ENCODE measurements at regions not wholly inside any gene's neighbourhood (a gene's known extent, or its start where the extent isn't known, plus 50 kb on each side); places are given as distances from the start of the nearest gene placed in this dataset.
A peak's percentile ranks its signal among the peaks of the same experiment; 100 is the strongest.

DNA sequence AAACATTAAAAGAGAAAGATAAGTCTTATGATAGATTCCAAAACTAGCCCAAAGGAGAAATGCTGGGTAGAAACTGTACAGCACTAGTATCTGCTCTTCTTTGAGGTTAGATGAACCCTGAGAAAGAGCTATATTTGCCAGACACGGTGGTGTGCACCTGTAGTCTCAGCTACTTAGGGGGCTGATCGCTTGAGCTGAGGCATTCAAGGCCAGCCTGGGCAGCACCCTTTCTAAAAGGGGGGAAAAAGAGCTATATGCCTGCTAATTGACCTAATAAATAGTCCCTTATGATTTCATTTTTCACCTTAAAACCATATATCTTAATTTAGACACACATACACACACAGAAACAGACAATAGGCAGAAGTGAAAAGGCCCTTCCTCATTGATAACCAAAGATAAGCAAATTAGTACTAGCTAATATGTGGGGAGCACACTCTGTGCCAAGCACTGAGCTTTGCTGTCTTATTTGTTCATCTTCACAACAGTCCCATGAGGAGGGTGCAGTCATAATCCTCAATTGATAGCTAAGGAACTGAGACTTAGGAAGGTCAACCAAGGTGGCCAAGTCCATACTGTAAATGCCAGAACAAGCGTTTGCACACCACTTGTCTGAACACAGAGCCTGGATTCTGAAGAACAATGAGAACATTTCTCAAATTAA lies 56.6 kb upstream of the NLK start (continued):
- TF ChIP-seq, protein P1, sequence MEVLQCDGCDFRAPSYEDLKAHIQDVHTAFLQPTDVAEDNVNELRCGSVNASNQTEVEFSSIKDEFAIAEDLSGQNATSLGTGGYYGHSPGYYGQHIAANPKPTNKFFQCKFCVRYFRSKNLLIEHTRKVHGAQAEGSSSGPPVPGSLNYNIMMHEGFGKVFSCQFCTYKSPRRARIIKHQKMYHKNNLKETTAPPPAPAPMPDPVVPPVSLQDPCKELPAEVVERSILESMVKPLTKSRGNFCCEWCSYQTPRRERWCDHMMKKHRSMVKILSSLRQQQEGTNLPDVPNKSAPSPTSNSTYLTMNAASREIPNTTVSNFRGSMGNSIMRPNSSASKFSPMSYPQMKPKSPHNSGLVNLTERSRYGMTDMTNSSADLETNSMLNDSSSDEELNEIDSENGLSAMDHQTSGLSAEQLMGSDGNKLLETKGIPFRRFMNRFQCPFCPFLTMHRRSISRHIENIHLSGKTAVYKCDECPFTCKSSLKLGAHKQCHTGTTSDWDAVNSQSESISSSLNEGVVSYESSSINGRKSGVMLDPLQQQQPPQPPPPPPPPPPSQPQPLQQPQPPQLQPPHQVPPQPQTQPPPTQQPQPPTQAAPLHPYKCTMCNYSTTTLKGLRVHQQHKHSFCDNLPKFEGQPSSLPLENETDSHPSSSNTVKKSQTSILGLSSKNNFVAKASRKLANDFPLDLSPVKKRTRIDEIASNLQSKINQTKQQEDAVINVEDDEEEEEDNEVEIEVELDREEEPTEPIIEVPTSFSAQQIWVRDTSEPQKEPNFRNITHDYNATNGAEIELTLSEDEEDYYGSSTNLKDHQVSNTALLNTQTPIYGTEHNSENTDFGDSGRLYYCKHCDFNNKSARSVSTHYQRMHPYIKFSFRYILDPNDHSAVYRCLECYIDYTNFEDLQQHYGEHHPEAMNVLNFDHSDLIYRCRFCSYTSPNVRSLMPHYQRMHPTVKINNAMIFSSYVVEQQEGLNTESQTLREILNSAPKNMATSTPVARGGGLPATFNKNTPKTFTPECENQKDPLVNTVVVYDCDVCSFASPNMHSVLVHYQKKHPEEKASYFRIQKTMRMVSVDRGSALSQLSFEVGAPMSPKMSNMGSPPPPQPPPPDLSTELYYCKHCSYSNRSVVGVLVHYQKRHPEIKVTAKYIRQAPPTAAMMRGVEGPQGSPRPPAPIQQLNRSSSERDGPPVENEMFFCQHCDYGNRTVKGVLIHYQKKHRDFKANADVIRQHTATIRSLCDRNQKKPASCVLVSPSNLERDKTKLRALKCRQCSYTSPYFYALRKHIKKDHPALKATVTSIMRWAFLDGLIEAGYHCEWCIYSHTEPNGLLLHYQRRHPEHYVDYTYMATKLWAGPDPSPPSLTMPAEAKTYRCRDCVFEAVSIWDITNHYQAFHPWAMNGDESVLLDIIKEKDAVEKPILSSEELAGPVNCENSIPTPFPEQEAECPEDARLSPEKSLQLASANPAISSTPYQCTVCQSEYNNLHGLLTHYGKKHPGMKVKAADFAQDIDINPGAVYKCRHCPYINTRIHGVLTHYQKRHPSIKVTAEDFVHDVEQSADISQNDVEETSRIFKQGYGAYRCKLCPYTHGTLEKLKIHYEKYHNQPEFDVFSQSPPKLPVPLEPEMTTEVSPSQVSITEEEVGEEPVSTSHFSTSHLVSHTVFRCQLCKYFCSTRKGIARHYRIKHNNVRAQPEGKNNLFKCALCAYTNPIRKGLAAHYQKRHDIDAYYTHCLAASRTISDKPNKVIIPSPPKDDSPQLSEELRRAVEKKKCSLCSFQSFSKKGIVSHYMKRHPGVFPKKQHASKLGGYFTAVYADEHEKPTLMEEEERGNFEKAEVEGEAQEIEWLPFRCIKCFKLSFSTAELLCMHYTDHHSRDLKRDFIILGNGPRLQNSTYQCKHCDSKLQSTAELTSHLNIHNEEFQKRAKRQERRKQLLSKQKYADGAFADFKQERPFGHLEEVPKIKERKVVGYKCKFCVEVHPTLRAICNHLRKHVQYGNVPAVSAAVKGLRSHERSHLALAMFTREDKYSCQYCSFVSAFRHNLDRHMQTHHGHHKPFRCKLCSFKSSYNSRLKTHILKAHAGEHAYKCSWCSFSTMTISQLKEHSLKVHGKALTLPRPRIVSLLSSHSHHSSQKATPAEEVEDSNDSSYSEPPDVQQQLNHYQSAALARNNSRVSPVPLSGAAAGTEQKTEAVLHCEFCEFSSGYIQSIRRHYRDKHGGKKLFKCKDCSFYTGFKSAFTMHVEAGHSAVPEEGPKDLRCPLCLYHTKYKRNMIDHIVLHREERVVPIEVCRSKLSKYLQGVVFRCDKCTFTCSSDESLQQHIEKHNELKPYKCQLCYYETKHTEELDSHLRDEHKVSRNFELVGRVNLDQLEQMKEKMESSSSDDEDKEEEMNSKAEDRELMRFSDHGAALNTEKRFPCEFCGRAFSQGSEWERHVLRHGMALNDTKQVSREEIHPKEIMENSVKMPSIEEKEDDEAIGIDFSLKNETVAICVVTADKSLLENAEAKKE (CRISPR knock-in tag; IDR thresholded peaks at IDR 0.05) = no peak

- Histone ChIP-seq H3K9me2 (ENCODE audit: insufficient read depth) (0 out of 2 replicates have a peak, but pooled peaks cover 10% of the 10 kb centered on the region), H3K27ac (ENCODE audit: low read depth) (no peak overlapping the region), H3K27me3 (ENCODE audit: insufficient read depth) (no peaks in the 10 kb centered on the region), H3F3A (replicated peaks; ENCODE audit: low read depth) (no peaks in the 10 kb centered on the region), H2AFZ (peak overlapping the region; percentile 23; the same call in 1 of the 2 replicates), H3K4me2 (no peak overlapping the region), H3K4me3 (no peak overlapping the region), H3K4me1 (ENCODE audit: insufficient read depth) (no peaks in the 10 kb centered on the region; the same call in 1 of the 2 replicates), H3K36me3 (ENCODE audit: insufficient read depth) (no peaks in the 10 kb centered on the region), H3K79me2 (replicated peaks; ENCODE audit: insufficient read depth) (no peaks in the 10 kb centered on the region), H4K20me1 (replicated peaks; ENCODE audit: insufficient read depth) (no peaks in the 10 kb centered on the region)
- H3K36me3 Mint-ChIP-seq (ENCODE audit: low read depth) = no peaks in the 10 kb centered on the region
- no peak overlapping the region for H3K27ac Mint-ChIP-seq
- no peak overlapping the region for H3K4me3 Mint-ChIP-seq
- H3K9me3 Mint-ChIP-seq = no peaks in the 10 kb centered on the region
- ATAC-seq (no peak), DNase-seq (ENCODE audit: low spot score) (no peak)
- no peaks in the 10 kb centered on the region for H3K27me3 Mint-ChIP-seq (ENCODE audit: insufficient read depth, low read depth, poor library complexity)
- H3K4me1 Mint-ChIP-seq = peaks cover 15% of the 10 kb centered on the region; the same call in 2 of the 3 replicates
- TF ChIP-seq EZH2phosphoT487 (IDR thresholded peaks at IDR 0.05; ENCODE audit: unreplicated experiment) (no peak), JUNB (IDR thresholded peaks at IDR 0.05; ENCODE audit: unreplicated experiment) (no peak), CREB1 (CRISPR knock-in tag; IDR thresholded peaks at IDR 0.05; ENCODE audit: low read depth) (no peak)
- TF ChIP-seq, protein P1 (CRISPR knock-in tag; IDR thresholded peaks at IDR 0.05) = no peak
- TF ChIP-seq, protein P2, sequence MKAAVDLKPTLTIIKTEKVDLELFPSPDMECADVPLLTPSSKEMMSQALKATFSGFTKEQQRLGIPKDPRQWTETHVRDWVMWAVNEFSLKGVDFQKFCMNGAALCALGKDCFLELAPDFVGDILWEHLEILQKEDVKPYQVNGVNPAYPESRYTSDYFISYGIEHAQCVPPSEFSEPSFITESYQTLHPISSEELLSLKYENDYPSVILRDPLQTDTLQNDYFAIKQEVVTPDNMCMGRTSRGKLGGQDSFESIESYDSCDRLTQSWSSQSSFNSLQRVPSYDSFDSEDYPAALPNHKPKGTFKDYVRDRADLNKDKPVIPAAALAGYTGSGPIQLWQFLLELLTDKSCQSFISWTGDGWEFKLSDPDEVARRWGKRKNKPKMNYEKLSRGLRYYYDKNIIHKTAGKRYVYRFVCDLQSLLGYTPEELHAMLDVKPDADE (IDR thresholded peaks at IDR 0.05) = no peak
Observed at GRCh38 chr17:27986805-27987684, 55.4 kb upstream of the NLK start.
